ENCODE measurements at regions not wholly inside any gene's neighbourhood (a gene's known extent, or its start where the extent isn't known, plus 50 kb on each side); places are given as distances from the start of the nearest gene placed in this dataset.

DNA sequence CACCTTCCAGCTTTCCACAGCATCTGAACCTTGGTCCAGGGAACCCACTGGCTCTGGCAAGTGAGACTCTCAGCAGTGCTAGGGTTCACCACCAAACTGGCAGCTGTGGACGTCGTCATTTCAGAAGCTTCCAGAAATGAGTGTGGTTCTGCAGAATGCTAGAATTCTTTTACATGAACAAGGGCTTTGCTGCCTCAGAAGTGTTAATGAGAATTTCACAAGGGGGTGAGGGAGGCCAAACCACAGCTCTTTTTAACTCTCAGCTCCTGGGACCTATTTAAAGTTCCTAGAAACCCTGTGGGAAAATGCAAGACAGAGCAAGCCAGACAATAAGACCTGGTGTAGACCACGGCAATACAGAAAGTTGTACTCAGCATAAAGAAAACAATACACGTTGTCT is 129.3 kb upstream of the BET1 start:
- in situ Hi-C loops (cut with MboI; ENCODE audit: low sequenced_read_pairs, unreplicated experiment) = no loop called here
- TF ChIP-seq, protein P1, sequence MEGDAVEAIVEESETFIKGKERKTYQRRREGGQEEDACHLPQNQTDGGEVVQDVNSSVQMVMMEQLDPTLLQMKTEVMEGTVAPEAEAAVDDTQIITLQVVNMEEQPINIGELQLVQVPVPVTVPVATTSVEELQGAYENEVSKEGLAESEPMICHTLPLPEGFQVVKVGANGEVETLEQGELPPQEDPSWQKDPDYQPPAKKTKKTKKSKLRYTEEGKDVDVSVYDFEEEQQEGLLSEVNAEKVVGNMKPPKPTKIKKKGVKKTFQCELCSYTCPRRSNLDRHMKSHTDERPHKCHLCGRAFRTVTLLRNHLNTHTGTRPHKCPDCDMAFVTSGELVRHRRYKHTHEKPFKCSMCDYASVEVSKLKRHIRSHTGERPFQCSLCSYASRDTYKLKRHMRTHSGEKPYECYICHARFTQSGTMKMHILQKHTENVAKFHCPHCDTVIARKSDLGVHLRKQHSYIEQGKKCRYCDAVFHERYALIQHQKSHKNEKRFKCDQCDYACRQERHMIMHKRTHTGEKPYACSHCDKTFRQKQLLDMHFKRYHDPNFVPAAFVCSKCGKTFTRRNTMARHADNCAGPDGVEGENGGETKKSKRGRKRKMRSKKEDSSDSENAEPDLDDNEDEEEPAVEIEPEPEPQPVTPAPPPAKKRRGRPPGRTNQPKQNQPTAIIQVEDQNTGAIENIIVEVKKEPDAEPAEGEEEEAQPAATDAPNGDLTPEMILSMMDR (IDR thresholded peaks at IDR 0.05; ENCODE audit: borderline replicate concordance, control extremely low read depth, extremely low read depth, insufficient read depth, missing control alignments) = no peak
- DNase-seq (ENCODE audit: low spot score) = no peak

DNA sequence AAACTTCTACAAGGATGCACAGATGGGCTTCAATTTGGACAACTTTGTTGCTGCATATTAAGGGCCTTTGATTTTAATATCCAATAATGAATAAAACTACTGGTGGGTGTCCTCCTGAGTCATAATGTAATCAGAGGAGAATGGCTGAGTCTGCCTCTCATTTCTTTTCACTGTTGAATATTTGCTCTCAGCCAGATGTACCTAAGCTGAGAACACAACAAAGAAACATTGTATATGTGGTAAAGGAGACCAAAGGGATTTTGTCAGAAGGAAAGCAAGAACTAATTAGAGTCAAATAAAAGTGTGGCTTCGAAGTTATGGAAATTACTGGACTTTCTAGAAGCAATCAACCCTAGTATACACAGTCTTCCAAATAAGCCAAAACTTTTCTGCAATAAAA is 131.0 kb upstream of the BET1 start:
- TF ChIP-seq, protein P1 (IDR thresholded peaks at IDR 0.05; ENCODE audit: borderline replicate concordance, control extremely low read depth, extremely low read depth, insufficient read depth, missing control alignments) = no peak
- in situ Hi-C loops (cut with MboI; ENCODE audit: low sequenced_read_pairs, unreplicated experiment) = no loop called here
- no peak for DNase-seq (ENCODE audit: low spot score)

DNA sequence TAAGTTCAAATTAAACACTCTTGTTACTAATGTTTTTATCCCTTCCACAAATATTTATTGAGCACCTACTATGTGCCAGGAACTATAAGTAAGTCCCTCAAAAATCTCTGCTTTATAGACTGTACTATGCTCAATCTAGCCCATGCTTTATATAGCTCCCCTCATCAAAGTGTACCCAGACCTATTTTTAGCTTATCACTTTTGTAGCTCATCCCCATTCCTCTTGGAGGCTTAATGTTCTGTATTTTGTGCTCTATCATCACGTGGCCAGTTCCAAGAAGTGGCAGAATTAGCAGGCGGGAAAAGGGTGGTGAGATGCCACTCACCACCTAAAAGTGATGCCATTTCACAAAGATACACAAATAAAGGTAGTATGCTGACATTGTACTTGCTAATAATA is 138.1 kb upstream of the BET1 start:
- in situ Hi-C loops (cut with MboI; ENCODE audit: low sequenced_read_pairs, unreplicated experiment) = no loop called here
- TF ChIP-seq, protein P1 (IDR thresholded peaks at IDR 0.05; ENCODE audit: borderline replicate concordance, control extremely low read depth, extremely low read depth, insufficient read depth, missing control alignments) = no peak

DNA sequence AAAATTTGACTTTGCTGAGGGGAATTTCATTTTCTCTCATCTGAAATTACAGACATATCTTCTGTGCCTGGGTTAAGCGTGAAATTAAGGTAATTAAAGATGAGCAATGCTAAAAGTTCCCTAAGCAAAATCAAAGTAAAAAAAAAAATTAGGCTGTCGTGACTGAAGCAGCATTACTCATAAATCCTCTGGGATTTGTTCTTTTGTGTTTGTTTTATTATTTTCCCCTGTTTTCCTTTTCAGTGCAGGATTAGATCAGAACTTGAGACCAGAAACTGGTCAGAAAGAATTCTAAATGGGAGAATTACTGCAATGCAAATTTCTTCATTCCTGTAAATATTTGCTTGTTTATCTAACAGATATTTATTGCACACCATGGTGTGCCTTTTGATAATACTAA is 141.4 kb upstream of the BET1 start:
- in situ Hi-C loops (cut with MboI; ENCODE audit: low sequenced_read_pairs, unreplicated experiment) = no loop called here
- TF ChIP-seq, protein P1 (IDR thresholded peaks at IDR 0.05; ENCODE audit: borderline replicate concordance, control extremely low read depth, extremely low read depth, insufficient read depth, missing control alignments) = no peak
- no peak for DNase-seq (ENCODE audit: low spot score)

More for the DNA sequence above, 138.1 kb upstream of the BET1 start:
- DNase-seq (ENCODE audit: low spot score) = no peak

DNA sequence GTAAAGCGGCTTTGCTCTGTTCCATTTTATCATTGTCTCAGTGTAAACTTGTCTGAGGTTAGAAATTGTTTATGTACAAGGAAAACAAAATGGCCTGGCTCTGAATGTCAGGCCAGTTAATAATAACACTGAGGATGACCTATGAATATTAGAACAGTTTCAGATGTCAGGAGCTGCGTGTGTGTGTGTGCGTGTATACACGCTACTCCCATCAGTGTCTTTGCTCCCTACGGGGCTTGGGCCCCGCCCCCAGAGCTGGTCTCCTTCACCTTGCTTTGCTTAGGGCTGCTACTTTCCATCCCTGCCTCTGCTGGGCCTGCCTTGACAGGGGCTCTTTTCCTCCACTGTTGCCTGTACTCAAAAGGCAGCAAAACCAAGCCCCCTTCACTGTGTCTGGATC is 142.3 kb upstream of the BET1 start:
- TF ChIP-seq, protein P1 (IDR thresholded peaks at IDR 0.05; ENCODE audit: borderline replicate concordance, control extremely low read depth, extremely low read depth, insufficient read depth, missing control alignments) = no peak
- in situ Hi-C loops (cut with MboI; ENCODE audit: low sequenced_read_pairs, unreplicated experiment) = no loop called here
- DNase-seq (ENCODE audit: low spot score) = no peak

DNA sequence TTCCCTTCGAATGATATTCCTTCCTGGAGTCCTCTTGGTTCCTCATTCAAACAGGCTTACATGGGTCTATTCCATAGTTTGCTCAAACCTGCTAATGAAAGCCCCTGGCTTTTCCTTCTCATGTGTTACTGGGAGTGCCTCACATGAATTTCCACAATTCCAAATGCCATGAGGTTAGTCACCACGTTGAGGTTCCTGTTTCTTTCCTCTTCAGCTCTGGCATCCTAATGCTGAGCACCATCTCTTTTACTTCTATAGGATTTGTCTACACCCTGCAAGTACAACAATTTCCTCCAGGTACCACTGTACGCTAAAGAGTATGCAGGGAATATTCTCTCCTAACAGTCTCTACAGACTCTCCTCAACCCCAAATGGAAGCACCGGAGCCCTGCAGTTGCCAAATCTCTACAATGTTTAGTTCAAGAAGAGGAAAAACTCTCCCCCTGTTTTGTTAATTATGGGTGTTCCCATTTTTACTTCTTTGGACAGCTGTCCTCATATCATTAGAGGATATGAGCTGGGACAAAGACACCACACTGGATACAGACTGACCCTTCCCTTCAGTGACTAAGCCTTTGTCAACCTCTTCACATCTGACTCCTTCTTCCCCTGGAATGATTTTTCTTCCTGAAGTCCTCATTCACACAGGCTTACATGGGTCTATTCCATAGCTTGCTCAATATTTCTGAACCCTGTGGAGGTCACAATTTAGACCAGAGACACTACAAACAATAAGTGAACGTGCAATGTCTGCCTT is 145.8 kb upstream of the BET1 start:
- in situ Hi-C loops (cut with MboI; ENCODE audit: low sequenced_read_pairs, unreplicated experiment) = no loop called here
- DNase-seq (ENCODE audit: low spot score) = no peak
- TF ChIP-seq, protein P1 (IDR thresholded peaks at IDR 0.05; ENCODE audit: borderline replicate concordance, control extremely low read depth, extremely low read depth, insufficient read depth, missing control alignments) = no peak

Data from GM13976 (cell line).